Stimulated activated CD4-positive, alpha-beta T cell treated with anti-CD3 and anti-CD28 coated beads, Interleukin-15, amount 100 ng/mL, for 48 hours (primary cell): ENCODE measurements at regions not wholly inside any gene's neighbourhood (a gene's known extent, or its start where the extent isn't known, plus 50 kb on each side); places are given as distances from the start of the nearest gene placed in this dataset.
"Not testable (repeated sequence)": the region's sequence is repeated elsewhere in the genome, so short reads cannot be mapped to it uniquely, and the experiment has no call there.

Source experiments
- DNase-seq, 2 donors: peaks; one replicate each; pipeline ENCODE4 v3.0.0-alpha.2; 2020; ENCODE audit warnings: low read depth in 2 of 2

GRCh38 chr2:120531863-120532600 lies 186.1 kb downstream of the INHBB start:
- DNase-seq = no peak

DNA sequence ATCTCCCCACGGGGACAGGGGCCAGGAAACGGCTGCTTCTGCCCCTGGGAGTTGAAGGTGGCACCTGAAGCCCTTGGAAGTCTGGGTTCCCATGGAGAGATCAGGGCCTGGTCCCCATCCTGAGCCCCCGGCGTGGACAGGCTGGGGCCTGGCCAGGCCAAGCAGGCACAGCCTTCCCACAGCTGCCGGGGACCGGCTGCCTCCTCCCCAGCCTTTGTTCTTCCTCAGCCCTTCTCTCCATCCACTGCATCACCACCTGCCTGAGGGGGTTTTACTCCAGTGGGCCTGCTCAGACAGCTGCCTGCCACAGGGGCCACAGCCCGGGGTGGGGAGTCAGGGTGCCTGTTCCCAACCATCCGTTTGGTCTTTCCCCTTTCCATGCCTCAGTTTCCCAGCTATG lies 187.7 kb downstream of the INHBB start:
- DNase-seq = no peak

DNA sequence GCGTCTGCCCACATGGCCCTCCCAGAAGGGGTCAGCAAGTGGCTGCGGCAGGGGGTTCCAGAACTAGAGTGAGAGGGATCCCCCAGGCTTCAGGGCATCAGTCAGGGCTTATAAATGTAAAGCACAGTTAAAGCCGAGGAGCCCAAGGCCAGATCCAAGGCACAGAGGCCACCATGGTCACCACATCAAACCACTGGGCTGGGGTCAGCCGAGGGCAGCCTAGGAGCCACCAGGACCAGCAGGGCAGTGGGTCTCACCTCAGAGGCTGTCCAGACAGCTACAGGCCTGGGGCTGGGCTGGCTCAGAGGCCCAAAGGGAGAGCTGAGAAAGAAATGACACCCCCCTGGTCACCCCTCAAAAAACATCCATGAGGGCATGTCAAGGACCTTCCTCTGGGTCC lies 188.5 kb downstream of the INHBB start:
- no peak for DNase-seq

DNA sequence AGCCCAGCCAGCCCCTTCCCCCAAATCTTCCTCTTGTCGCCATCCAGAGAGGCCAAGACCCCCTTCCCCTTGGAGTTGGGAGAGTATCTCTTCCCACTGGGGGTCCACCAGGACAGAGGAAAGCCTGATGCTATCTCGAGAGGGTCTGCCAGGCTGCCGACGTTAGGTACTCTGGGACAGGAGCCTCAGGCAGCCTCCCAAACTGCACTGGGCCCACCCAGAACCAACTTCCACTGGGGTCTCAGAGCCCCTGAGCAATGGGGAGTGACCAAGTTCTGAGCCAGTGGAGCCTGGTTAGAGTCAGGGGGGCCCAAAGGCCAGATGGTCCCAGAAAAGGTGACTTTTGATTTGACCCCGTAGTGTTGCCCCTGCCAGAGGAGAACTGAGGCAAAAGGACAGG lies 189.1 kb downstream of the INHBB start:
- no peak for DNase-seq

DNA sequence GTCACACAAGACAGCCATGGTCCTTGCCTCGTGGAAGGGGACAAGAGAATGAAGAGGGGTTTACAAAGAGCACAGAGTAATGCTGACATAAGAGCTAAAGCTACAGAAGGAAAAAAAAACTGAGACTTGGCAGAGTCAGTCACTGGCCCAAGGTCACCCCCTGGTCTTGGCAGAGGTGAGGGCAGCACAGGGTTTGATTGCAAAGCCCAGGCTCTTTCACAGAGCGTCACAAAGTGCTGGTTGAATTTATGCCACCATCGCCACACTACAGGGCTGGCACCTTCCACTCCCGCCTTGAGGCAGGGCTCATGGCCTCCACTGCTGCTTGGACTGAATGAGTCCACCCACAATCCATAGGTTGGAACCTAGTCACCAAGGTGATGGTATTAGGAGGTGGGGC lies 190.2 kb downstream of the INHBB start:
- no peak for DNase-seq

DNA sequence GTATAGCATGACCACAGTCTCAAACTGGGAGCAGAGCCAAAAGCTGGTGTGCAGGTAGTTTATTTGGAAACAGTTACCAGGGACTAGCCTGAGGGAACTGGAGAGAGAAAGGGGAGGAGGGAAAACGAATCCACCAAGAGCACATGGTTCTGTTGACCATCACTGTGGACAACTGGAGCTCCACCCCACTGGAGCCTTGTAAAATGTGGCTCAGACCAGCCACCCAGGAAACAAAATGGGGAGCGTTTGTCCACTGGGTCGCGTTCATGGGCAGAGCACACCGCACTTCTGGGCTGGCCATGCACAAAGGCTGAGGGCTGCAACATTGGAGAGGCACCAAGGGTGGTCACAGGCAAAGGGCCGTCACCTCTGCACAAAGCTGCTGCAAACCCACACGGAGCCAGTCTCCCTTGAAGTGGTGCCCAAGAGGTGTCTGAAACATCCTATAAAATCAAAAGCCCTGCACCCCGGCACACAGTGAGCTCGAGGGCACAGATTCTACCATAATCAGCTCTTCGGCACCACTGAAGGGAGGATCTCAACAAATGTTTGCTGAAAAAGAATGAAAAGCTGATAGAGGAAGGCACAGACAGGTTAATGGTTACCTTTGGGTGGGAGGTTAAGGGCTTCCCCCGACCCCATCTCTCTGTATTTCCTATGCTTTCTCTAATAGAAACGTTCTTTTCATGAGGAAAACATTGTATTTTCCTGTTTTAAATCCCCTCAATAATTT lies 192.9 kb downstream of the INHBB start:
- no peak for DNase-seq

DNA sequence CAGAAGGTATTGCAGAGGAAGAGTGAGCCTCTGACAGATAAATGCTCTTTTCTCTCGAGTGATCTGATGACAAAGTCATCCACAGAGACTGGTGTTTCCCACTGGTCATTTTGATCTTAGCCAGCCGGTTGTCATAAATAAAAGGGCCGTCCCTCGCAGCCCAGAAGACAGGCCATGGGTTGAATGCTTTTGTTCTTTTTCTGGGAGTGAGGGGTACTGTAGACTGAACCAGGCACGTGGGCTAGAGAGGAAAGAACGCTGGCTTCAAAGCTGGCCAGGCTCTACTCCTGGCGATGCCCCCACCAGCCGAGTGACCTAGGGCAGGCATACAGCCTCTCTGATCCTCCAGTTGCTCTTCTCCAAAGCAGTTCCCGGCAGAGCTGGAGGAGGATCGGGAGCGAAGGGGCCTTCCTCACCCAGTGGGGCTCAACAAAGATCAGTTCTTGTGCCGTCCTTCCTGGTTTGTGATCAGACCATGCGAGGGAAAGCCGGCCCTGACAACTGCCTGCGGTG lies 193.5 kb downstream of the INHBB start:
- no peak for DNase-seq

DNA sequence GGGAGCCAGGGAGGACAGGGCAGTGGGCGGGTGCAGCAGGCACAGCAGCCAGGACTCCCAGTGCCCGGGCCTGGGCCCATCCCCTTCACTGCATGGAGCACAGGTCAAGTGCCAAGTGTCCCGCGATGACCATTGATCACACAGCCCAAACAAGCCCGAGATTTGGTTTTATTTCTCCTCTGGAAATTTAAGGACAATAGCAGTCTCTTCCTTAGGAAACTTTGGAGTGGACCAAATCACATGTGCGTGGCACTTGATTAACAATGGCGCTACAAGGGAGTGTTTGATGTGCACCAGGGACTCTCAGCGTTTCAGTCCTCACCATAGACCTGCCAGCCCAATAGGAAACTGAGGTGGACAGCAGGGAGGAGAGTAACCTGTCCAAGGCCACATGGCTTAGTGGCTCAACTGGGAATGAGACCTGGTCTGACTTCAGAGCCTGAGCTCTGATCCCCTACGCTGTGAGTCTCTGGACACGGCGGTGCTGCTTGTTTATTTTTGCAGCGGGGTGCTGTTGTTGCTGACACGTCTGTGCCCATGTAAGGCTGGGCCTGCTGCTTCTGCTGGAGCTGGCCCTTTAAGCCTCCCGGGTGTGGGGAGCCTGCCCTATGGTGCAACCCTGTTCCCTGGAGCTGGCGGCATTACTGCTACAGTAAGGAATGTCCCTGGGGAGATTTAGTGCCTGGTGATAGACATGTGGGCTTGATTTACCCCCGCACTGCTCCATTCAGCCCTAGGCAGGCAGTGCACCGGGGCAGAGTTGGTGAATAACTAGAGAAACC lies 194.2 kb downstream of the INHBB start:
- DNase-seq = no peak

DNA sequence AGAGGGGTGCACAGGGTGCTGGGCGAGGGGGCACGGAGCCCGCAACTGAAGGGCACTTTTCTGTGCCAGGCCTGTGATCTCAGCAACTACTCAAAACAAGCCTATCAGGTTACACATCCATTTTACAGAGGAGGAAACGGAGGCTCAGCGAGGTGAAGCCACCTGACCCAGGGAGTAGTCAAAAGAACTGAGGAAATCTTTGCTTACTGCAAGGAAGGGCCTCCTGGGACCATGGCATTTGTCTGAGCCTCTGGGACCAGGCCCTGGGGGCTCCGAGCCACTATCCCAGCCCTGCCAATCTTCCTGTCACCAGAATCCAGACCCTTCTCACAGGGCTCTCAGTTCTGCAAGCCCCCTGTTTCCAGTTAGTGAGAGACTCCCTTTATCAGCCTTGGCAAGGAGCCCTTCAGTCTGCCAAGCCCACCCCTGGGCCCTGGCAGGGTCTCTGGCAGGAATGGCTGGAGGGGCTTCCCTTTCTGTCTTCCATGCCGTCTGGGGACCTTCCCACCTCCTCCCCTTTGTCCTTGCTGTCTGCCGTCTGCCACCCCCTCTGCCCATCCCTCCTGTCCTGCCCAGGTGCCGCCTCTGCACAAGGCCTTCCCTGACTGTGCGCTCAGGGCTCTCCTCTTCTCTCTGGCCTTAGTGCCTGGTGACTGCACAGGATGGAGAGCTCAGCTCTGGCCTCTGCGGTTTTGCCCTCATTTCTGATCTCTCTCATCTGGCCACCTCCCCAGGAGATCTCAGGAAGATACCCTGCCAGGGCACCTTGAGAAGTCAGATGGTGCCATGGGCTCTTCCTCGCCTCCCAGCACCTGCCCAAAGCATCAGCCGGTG lies 194.7 kb upstream of the GLI2 start:
- no peak for DNase-seq

- no peak for DNase-seq
Measured at GRCh38 chr2:120541553-120541932, 194.1 kb upstream of the GLI2 start.

- no peak for DNase-seq
Measured at GRCh38 chr2:120541972-120542670, 193.5 kb upstream of the GLI2 start.

DNA sequence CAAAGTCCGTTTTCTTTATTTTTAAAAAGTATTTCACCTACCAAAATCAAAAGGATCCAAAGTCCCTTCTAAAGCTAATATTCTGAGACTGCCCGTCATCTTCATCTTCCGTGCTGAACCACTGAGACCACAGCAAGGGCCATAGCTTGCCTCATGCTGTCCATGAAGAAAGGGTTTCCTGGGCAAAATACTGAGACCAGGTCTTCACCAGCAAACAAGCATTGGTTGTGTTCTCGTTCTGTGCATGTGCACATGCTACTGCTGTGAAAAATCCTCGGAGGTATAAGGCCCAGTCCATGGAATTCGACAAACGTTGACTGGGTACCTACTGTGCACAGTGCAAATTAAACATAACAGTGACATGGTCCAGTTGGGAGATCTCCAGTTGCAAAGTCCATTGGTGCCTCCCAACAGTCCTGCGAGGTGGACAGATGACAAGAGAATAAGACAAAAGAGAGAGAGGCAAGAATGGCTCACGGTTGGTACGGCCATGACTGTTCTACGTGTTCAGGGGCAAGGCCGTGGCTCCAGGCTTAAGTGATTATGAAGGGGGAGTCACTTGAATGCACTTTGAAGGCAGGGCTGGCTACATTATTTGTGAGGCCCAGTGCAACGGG lies 192.6 kb upstream of the GLI2 start:
- no peak for DNase-seq

GRCh38 chr2:120543899-120544298 lies 191.8 kb upstream of the GLI2 start:
- DNase-seq = no peak

DNA sequence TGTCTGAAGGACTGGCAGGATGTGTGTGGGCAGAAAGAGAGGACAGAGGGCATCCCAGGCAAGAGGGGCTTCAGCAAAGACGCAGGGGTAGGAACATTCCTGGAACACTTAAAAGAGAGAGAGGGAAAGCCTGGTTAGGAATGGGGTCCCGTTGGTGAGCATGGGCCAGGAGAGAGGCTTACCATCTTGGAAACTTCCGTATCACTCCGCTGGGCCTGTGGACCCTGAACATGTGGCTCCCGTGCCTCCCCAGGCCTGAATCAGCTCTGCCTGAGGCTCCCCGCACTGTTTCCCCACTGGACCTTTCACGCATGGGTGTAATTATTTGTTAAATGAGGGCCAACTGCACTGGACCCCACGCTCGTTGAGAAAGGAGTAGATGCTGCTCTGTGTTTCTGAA lies 191.1 kb upstream of the GLI2 start:
- DNase-seq = no peak

DNA sequence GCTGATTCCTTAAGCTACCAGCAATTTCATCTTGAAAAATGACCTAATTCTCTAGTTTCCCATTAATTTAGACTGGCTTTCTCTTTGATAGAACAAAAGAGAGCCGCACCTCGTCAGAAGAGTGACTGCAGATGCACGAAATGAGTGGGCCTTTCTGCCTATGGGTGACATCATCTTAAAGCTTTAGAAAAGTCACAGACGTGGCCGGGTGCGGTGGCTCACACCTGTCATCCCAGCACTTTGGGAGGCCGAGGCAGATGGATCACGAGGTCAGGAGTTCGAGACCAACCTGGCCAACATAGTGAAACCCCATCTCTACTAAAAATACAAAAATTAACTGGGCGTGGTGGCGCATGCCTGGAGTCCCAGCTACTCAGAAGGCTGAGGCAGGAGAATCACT lies 190.7 kb upstream of the GLI2 start:
- DNase-seq = not testable (repeated sequence)

DNA sequence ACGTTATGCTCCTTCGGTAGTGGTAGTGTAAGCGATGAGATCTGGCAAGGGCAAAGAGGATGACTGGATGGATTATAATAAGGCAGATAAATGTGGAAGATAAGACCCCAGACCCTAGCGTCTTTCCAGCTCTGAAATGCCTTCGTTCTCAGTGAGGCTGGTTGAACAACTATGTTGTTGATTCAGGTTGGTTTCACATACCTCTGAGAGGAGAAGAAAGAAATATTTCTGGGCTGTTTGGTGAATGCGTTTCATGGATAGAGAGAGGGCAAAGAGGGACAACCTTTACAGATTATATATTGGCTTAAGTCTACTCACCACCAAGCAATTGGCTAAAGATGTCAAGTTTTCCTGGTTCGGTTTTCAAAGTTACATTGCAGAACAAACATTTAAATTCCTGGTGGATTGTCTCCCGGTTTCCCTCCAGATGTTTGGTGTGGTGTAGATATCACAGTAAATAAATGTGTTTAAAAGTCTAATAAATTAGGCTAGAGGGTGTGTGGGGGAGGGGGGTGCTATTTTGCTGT lies 190.1 kb upstream of the GLI2 start:
- no peak for DNase-seq

GRCh38 chr2:120546048-120546864 lies 189.4 kb upstream of the GLI2 start:
- no peak for DNase-seq

GRCh38 chr2:120546865-120547390 lies 188.7 kb upstream of the GLI2 start:
- DNase-seq = no peak

GRCh38 chr2:120547662-120548061 lies 188.0 kb upstream of the GLI2 start:
- DNase-seq = no peak
